NOMO-1 treated with DMSO at 0.1 percent for 48 hours (cell line): ENCODE measurements at regions not wholly inside any gene's neighbourhood (a gene's known extent, or its start where the extent isn't known, plus 50 kb on each side); places are given as distances from the start of the nearest gene placed in this dataset.
A peak's percentile ranks its signal among the peaks of the same experiment; 100 is the strongest.
"Not testable (repeated sequence)": the region's sequence is repeated elsewhere in the genome, so short reads cannot be mapped to it uniquely, and the experiment has no call there.

ENCODE experiments used
- DNase-seq: peaks from one replicate; lab custom pipeline; 2025; ENCODE audit not compliant: unreplicated experiment; lab: John Stamatoyannopoulos, UW

DNA sequence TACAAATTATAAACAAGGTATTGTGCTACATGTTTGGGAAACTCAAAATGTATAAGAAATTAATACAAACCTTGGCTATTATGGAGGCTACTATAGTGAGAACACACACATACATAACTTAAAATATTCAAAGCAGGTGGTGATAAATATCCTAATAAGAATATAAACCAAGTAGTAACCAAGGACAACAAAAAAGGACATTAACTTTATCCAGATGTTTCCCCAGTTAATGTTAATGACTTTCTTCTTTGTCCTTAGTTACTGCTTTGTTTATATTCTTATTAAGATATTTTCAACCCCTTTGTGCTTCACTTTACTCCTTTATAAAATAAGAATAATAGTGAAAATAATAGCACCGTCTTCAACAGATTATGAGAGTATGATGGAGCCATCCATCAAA lies 241.6 kb downstream of the CALCRL start:
- DNase-seq: no peak

DNA sequence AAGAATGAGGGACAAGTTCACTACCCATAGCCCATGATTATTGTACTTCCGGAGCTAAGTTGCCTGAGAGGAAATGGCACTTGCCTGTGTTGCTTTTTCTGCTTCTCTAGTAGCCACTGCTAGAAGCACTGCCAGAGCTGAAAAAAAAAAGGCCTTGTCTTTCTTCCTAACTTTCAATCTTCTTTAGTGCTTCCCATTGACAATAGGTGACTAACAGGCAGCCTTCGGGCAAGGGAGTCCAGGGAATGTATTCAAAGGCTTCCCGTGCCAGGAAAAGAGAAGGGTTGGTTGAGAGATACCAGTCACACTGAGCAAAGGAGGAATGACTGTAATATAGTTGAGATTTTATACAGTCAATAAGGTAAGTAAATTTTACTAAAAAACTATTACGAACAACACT lies 242.0 kb downstream of the CALCRL start:
- DNase-seq: no peak

DNA sequence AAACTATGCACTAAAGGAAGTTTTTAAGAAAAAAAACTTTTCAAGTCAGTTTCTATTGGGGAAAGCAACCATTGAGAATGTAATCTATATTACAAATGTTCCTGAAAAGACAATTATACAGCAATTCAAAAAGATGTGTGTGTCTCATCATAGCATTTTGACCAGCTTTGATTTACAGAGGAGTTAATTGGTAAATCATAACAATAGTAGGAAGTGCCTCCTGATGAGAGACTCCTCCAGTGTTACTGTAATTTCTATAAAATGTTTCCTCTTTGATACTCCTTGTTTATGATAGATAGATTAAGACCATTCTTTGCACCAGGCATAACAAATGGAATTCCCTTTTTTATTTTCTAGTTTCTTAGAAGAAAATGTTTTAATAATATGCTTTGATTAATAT lies 249.9 kb downstream of the CALCRL start:
- DNase-seq: no peak

DNA sequence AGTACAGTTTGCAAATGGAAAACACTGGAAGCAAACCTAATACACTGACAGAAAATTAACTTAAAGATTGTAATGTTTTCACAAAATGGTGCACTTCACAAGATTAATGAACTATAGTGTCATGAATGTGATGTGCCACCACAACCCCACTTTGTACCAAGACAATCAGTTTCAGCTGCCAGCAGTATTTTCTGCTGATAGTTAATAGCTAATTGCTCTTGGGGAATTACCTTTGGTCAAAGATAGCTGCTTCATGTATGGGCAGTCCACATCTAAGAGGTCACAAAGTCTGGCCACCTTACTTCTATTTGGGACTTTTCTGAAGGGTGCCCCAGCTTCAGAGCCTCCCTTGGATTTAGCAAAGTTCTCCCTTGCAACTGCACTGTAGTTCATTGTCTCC lies 254.0 kb downstream of the CALCRL start:
- no peak for DNase-seq

GRCh38 chr2:187188783-187189631 lies 259.0 kb downstream of the CALCRL start:
- DNase-seq: no peak

GRCh38 chr2:187187519-187187918 lies 260.5 kb downstream of the CALCRL start:
- DNase-seq: no peak

DNA sequence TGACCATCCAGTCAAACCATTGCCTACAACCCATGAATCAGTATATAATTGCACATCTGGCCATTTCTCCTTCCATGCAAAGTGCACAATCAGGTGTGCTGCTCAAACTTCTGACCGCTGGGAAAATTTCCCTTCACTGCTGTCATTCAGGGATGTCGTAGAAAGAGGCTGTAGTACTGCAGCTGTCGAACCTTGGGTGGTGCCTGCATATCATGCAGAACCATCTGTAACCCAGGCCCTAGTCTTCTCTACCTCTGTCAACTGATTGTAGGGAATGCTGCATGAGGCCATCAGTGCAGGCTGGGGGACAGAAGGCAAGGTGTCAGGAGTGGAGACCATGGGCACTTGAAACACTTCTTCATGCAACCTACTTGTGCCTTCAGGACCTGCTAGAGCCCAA lies 267.5 kb downstream of the CALCRL start:
- no peak for DNase-seq

DNA sequence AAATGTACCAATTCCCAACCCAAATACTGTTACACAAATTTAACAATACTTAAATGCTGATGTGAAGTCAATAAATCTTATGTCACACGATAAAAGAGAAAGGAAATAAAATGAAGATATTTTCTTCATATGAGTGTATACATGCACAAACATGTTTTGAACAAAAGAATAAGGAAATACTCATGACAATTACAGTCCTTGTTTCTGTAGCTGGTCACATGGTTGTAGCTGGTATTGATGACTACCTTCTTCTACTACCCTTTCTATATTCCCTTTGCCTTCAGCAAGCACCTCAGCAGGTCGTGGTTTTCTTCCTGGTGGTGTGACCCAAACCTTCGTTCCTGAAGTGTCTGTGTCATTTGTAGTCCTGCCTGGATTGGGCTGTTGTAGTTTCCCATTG lies 269.2 kb downstream of the CALCRL start:
- DNase-seq: not testable (repeated sequence)

DNA sequence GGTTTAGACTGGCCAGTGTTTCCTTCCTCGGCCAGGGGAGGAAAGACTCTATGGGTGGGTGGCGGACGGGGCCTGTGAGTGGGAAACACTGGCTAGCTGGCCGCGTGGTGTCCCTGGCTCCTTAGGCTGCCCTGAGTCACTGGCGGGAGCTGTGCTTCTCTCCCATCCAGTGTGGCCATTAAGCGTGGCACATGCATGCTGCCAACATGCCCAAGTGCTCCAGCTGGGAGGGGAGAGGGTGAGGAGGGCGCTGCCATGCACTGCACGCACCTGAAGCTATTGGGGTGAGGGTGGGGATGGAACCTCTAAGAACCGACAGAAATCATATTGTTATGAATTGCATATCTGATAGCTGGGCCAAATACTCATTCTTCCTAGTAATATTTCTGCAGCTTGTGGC lies 270.8 kb downstream of the CALCRL start:
- no peak for DNase-seq

DNA sequence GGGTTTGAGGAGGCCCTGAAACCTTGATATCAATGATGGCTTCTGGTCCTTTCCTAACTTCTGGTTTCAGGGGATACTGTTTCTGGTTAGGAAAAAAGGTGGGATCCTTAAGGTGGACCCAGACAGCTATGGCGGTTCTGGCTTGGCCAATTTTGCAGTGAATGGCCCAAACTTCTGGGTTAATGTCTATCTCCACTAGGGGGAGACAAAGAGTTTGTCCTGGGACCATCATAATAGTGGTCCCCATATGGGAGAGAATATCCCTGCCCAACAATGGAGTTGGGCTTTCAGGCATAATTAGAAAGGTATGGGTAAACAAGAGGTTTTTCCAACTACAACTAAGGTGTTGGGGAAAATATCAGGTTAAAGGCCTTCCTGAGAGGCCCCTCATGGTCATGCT lies 273.5 kb downstream of the CALCRL start:
- DNase-seq: no peak

DNA sequence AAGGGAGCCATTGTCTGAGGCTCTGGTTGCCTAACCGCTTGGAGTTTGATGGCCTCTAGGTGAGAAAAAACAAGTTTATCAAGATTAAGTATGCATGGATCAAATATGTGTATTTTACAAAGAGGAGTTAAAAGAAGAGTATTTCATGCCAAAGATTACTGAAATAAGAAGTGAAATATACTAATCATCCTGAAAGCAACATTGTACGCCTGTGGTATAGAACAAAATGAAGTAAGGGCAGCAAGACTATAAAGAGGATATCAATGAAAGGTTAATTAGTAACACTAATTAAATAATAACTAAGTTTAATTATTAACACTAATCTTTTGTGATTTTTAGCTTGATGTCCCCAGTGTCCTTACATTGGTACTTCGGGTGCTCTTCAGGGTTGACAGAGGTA lies 276.7 kb downstream of the CALCRL start:
- DNase-seq: no peak

- no peak for DNase-seq
Observed at GRCh38 chr2:187169864-187170263, 278.2 kb downstream of the CALCRL start.

DNA sequence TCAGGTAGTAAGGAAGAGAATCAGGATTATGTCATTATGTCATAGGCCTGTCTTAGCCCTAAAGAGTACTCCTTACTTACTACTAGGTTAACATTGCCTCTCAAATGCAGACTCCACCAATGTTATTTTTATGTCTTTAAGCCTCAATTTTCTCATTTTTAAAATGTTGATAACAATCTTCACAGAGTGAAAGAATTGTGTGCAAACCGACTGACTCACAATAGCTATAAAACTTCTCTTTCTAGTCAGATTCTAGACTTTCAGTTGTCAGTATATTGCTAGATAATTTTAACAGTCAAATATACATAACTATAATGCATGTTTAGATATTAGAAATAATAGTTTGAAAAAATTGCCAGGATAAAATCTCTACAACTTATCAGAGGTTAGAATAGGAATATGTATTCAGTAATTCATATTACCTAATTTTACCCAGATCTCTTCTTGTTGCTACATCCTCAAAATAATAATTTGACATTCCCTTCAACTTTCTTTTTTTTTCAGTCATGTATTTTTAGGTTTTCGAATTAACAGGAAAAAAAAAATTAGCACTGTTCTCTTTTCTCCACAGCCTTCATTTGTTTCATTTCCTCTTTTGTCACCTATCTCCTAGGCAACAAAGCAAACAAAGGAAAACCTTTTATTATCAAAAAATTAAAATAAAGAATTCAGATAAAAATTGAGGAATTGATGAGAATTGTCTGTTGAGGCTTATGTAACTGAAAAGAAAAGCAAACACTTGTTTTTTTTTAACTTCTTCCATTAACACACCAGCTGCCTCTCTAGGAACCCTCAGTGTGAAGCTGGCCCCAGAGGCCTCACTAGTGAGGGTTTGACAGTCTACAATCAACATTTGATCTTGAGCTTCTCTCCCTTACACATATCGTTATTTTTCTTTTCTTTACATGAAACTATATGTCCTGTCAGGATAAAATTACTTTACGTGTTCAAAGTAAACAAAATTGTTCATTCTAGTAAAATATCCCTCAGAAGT lies 279.0 kb downstream of the CALCRL start:
- peak; percentile 88 for DNase-seq

DNA sequence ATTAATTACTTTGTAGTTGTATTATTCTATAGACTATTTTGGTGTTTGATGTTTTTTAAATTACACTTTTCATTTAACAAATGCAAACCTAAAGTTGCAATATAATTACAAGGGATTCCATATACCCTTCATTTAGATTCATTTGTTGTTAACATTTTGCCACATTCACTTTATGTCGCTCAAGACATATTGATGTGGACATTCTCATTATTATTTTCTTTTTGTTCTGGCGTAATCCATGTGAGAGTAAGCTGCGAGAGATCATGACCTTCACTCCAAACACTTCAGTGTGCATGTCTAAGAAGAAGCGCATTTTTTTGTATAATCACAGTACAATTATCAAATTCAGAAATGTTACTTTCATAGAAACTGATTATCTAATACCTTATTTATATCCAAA lies 280.6 kb downstream of the CALCRL start:
- DNase-seq: no peak

DNA sequence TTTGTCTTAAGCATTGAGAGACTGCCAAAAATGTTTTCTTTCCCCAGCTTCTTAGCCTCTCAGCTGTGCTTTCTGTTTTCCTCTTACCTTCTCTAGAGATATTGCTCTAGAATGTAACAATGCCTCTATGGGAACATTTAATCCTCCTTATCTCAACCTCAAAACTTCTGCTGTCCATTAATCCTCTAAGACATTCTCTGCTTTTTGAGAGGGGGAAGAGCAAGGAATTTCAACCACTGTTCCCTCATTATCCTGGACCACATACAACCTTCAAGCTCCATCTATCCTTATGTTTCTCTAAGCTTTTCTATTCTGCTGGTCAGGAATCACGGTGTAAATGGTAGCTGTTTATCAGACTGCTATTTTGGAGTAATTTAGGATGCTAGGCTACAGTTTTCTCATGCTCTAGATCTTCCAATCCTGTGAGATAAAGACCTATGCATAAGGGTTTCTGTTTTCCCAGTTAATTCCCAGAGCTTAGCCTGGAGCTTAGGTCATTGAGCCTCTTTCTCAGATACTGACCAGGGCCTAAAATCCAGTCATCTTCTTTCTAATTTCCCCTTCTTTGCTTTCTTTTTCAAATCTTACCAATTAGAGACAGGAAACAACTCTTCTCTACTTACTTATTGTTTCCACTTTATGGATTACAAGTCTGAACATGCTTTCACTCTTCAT lies 282.0 kb downstream of the CALCRL start:
- no peak for DNase-seq

GRCh38 chr2:187158452-187158851 lies 289.6 kb downstream of the CALCRL start:
- DNase-seq: no peak

DNA sequence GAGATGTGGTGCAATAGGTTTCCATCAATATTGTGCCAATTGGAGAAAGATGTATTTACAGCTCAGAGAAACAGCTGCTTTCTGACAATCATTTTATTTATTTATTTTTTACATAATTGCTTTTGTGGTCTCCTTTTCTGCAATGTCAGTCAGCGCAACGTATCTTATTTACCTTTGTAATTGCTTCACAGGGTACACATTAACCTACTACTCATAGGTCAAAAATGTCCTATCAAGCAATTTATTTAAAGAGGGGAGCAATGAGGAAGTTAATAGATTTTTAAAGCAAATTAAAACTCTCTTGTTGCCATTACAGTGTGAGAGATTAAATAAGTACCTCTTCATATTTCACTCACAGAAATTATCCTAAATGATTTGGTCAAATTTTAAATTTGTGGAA lies 291.0 kb downstream of the CALCRL start:
- DNase-seq: no peak

GRCh38 chr2:187155476-187155875 lies 292.6 kb downstream of the CALCRL start:
- no peak for DNase-seq

- DNase-seq: no peak
Observed at GRCh38 chr2:187150670-187151069, 297.4 kb downstream of the CALCRL start.

- DNase-seq: no peak
Observed at GRCh38 chr2:187148059-187148714, 299.2 kb upstream of the ZSWIM2 start.

GRCh38 chr2:187143537-187143936 lies 294.6 kb upstream of the ZSWIM2 start:
- DNase-seq: no peak
